GM12865 (cell line): ENCODE measurements at regions not wholly inside any gene's neighbourhood (a gene's known extent, or its start where the extent isn't known, plus 50 kb on each side); places are given as distances from the start of the nearest gene placed in this dataset.
"Not testable (repeated sequence)": the region's sequence is repeated elsewhere in the genome, so short reads cannot be mapped to it uniquely, and the experiment has no call there.

ENCODE experiments used
- DNase-seq: peaks from one replicate; pipeline ENCODE4 v3.0.0; 2010; ENCODE audit warnings: low read depth
- H3K4me3 ChIP-seq: 2 replicates; pipeline ENCODE4 v1.5.1; 2011; ENCODE audit warnings: mild to moderate bottlenecking, low read depth, low read length, control low read depth
- TF ChIP-seq, protein P1 (sequence below): IDR thresholded peaks from 2 replicates; pipeline ENCODE4 v1.5.1; 2011; ENCODE audit warnings: low read length, control low read depth, low read depth, inconsistent platforms; ENCODE audit not compliant: insufficient read depth; ENCODE audit errors: missing control alignments

GRCh38 chr22:49390954-49391353 is 436.7 kb downstream of the BRD1 start:
- H3K4me3 ChIP-seq, result no peak overlapping the region
- TF ChIP-seq, protein P1, sequence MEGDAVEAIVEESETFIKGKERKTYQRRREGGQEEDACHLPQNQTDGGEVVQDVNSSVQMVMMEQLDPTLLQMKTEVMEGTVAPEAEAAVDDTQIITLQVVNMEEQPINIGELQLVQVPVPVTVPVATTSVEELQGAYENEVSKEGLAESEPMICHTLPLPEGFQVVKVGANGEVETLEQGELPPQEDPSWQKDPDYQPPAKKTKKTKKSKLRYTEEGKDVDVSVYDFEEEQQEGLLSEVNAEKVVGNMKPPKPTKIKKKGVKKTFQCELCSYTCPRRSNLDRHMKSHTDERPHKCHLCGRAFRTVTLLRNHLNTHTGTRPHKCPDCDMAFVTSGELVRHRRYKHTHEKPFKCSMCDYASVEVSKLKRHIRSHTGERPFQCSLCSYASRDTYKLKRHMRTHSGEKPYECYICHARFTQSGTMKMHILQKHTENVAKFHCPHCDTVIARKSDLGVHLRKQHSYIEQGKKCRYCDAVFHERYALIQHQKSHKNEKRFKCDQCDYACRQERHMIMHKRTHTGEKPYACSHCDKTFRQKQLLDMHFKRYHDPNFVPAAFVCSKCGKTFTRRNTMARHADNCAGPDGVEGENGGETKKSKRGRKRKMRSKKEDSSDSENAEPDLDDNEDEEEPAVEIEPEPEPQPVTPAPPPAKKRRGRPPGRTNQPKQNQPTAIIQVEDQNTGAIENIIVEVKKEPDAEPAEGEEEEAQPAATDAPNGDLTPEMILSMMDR, result no peak
- DNase-seq, result no peak

DNA sequence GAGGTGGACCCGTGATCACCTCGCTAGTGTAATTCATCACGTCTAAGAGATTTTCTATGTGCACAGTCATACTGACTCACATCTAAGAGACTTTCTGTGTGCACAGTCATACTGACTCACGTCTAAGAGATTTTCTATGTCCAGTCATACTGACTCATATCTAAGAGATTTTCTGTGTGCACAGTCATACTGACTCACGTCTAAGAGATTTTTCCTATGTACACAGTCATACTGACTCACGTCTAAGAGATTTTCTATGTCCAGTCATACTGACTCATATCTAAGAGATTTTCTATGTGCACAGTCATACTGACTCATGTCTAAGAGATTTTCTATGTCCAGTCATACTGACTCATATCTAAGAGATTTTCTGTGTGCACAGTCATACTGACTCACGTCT is 443.8 kb downstream of the BRD1 start:
- not testable (repeated sequence) for DNase-seq

GRCh38 chr22:49382451-49382735 is 445.3 kb downstream of the BRD1 start:
- DNase-seq, result no peak
- TF ChIP-seq, protein P1, result no peak

More for the DNA sequence above, 443.8 kb downstream of the BRD1 start:
- not testable (repeated sequence) for H3K4me3 ChIP-seq

GRCh38 chr22:49381595-49382450 is 445.9 kb downstream of the BRD1 start:
- TF ChIP-seq, protein P1, result no peak
- DNase-seq, result no peak
- no peak overlapping the region for H3K4me3 ChIP-seq

More at GRCh38 chr22:49382451-49382735, 445.3 kb downstream of the BRD1 start:
- no peak overlapping the region for H3K4me3 ChIP-seq

- TF ChIP-seq, protein P1, result no peak
- DNase-seq, result no peak
- H3K4me3 ChIP-seq, result no peak overlapping the region
These were observed 446.9 kb downstream of the BRD1 start for GRCh38 chr22:49380828-49381114.

DNA sequence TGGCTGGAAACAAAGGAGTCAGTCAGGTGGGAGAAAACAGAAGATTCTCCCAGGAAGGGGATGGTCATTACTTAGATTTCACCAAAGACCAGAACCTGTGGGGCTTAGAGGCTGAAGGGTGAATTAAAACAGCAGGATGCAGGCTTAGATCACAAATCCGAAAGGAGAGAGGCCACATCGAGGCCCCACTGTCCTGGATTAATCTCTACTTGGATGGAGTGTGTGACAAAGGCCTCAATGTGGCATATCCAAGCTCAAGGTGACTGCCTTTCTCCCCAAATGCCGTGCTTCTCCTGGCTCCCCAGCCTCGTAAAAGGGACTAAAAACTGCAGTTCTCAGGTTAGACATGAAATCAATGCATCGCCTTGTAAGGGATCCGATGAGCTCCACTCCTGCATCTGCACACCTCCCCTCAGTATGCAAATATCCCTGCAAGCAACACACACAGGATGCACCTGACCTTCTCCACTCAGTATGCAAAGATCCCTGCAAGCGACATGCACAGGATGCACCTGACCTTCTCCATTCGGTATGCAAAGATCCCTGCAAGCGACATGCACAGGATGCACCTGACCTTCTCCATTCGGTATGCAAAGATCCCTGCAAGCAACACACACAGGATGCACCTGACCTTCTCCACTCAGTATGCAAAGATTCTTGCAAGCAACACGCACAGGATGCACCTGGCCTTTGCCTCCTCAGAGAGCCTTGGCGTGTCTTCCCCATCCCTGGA is 447.4 kb downstream of the BRD1 start:
- TF ChIP-seq, protein P1, result no peak
- DNase-seq, result no peak
- no peak overlapping the region for H3K4me3 ChIP-seq

GRCh38 chr22:49377306-49377705 is 450.4 kb downstream of the BRD1 start:
- DNase-seq, result no peak
- H3K4me3 ChIP-seq, result no peak overlapping the region
- TF ChIP-seq, protein P1, result no peak
